ENCODE measurements at regions not wholly inside any gene's neighbourhood (a gene's known extent, or its start where the extent isn't known, plus 50 kb on each side); places are given as distances from the start of the nearest gene placed in this dataset.
A peak's percentile ranks its signal among the peaks of the same experiment; 100 is the strongest.

DNA sequence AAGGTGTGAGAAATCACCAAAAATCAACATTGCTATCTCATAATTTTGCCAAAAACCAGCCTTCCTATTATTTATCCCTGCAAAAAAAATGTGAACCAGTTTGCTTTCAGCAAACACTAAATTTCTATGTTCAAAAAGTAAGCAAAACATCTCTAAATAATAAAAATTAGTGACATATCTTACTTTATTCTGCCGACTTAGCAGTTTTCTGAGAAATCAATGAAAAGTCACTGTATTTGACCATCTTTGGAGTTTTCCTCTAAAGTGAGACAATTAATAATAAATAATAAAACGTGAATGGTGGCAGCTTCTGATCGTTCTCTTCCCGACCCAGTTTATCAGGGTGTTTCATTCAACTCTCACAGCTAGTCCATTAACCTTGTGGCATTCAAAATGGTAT is 158.6 kb upstream of the TARS1 start:
- ChIA-PET CTCF (ENCODE audit: low intra/inter-chr PET ratio, low total read pairs) (no interaction called here), POLR2A (no interaction called here)
- no peaks in the 10 kb centered on the region for H3K79me2 ChIP-seq (ENCODE audit: insufficient read depth, low read length)
- H3K27me3 ChIP-seq (ENCODE audit: control insufficient read depth in 1 of 2, insufficient read depth in 2 of 2, low read length in 2 of 2): no peaks in the 10 kb centered on the region
- no peak overlapping the region for H3K4me2 ChIP-seq (ENCODE audit: low read depth, low read length)
- no peak overlapping the region for H3K27ac ChIP-seq (ENCODE audit: extremely low read length, insufficient read depth, low read length)
- DNase-seq (ENCODE audit: low spot score) (no peak), ATAC-seq (no peak), FAIRE-seq (no peak)
- H3K9me3 ChIP-seq (ENCODE audit: low read length): no peaks in the 10 kb centered on the region
- BruUV-seq (replicated peaks): no TSS peak
- intact Hi-C loops (cut with micrococcal nuclease; ENCODE audit: unreplicated experiment): no loop called here
- no peak overlapping the region for H2AFZ ChIP-seq (ENCODE audit: low read length)
- in situ Hi-C loops (cut with HindIII; ENCODE audit: extremely low pct_ligation_motif_present, low pct_unique_long_range_greater_than_20kb): no loop called here
- WGBS (ENCODE audit: low lambda C conversion rate): 0% methylated on average over 4 of the region's 4 CpGs
- H3K36me3 ChIP-seq (replicated peaks in 1 of 2; ENCODE audit: control insufficient read depth in 1 of 2, insufficient read depth in 2 of 2, low read length in 2 of 2): no peaks in the 10 kb centered on the region
- H3K9ac ChIP-seq (ENCODE audit: insufficient read depth, low read depth, low read length): no peak overlapping the region
- H3K4me1 ChIP-seq (ENCODE audit: insufficient read depth, low read length): no peaks in the 10 kb centered on the region
- no peak for TF ChIP-seq ZBTB1 (CRISPR knock-in tag; IDR thresholded peaks at IDR 0.05; ENCODE audit: borderline replicate concordance)
- TF ChIP-seq MAFK (conservative IDR thresholded peaks at IDR 0.05 in 1 of 2, IDR thresholded peaks at IDR 0.05 in 1 of 2; ENCODE audit: low read length in 2 of 2): peak; percentile 70 to 86; a peak in 3 of 4 replicates
- peak; percentile 76 for TF ChIP-seq MAFF (IDR thresholded peaks at IDR 0.05; ENCODE audit: low read depth, low read length)
- no peak overlapping the region for H3K4me3 ChIP-seq (replicated peaks in 1 of 3; ENCODE audit: insufficient read depth in 1 of 3, low read depth in 2 of 3, low read length in 3 of 3)
- no peaks in the 10 kb centered on the region for H4K20me1 ChIP-seq (ENCODE audit: insufficient read depth, low read length)

GRCh38 chr5:33282696-33283095 is 158.1 kb upstream of the TARS1 start:
- Histone ChIP-seq H2AFZ (ENCODE audit: low read length) (no peak overlapping the region), H3K27ac (ENCODE audit: extremely low read length, insufficient read depth, low read length) (no peak overlapping the region), H3K36me3 (replicated peaks in 1 of 2; ENCODE audit: control insufficient read depth in 1 of 2, insufficient read depth in 2 of 2, low read length in 2 of 2) (no peaks in the 10 kb centered on the region), H3K79me2 (ENCODE audit: insufficient read depth, low read length) (no peaks in the 10 kb centered on the region), H3K4me1 (ENCODE audit: insufficient read depth, low read length) (no peaks in the 10 kb centered on the region), H3K9me3 (ENCODE audit: low read length) (no peaks in the 10 kb centered on the region), H3K4me3 (replicated peaks in 1 of 3; ENCODE audit: insufficient read depth in 1 of 3, low read depth in 2 of 3, low read length in 3 of 3) (no peak overlapping the region), H3K27me3 (ENCODE audit: control insufficient read depth in 1 of 2, insufficient read depth in 2 of 2, low read length in 2 of 2) (no peaks in the 10 kb centered on the region), H3K4me2 (ENCODE audit: low read depth, low read length) (no peak overlapping the region), H3K9ac (ENCODE audit: insufficient read depth, low read depth, low read length) (no peak overlapping the region), H4K20me1 (ENCODE audit: insufficient read depth, low read length) (no peaks in the 10 kb centered on the region)
- POLR2A ChIA-PET: no interaction called here
- FAIRE-seq: no peak
- no peak for DNase-seq (ENCODE audit: low spot score)
- in situ Hi-C loops (cut with HindIII; ENCODE audit: extremely low pct_ligation_motif_present, low pct_unique_long_range_greater_than_20kb): no loop called here
- BruUV-seq (replicated peaks): no TSS peak
- intact Hi-C loops (cut with micrococcal nuclease; ENCODE audit: unreplicated experiment): no loop called here
- CTCF ChIA-PET (ENCODE audit: low intra/inter-chr PET ratio, low total read pairs): no interaction called here
- 1% methylated on average over 2 of the region's 2 CpGs for WGBS (ENCODE audit: low lambda C conversion rate)
- no peak for ATAC-seq
- no peak for TF ChIP-seq ZNF275 (CRISPR knock-in tag; IDR thresholded peaks at IDR 0.05; ENCODE audit: borderline replicate concordance)
- no peak for TF ChIP-seq SOX13 (IDR thresholded peaks at IDR 0.05)
- TF ChIP-seq SOX13 (CRISPR knock-in tag; conservative IDR thresholded peaks at IDR 0.05 in 1 of 2, IDR thresholded peaks at IDR 0.05 in 1 of 2): no peak
- TF ChIP-seq SRSF9 (IDR thresholded peaks at IDR 0.05; ENCODE audit: borderline replicate concordance, insufficient read depth, low read depth, low read length, poor library complexity, severe bottlenecking): no peak
- TF ChIP-seq ZBTB38 (CRISPR knock-in tag; IDR thresholded peaks at IDR 0.05): no peak
- TF ChIP-seq GABPA (IDR thresholded peaks at IDR 0.05; ENCODE audit: low read depth, low read length): no peak
- no peak for TF ChIP-seq GABPA (CRISPR knock-in tag; IDR thresholded peaks at IDR 0.05; ENCODE audit: low read depth)
- no peak for TF ChIP-seq JUN (CRISPR knock-in tag; IDR thresholded peaks at IDR 0.05)
- TF ChIP-seq NPAS2 (CRISPR knock-in tag; IDR thresholded peaks at IDR 0.05; ENCODE audit: borderline replicate concordance): no peak
- no peak for TF ChIP-seq KLF12 (CRISPR knock-in tag; IDR thresholded peaks at IDR 0.05; ENCODE audit: borderline replicate concordance)
